Activated CD8-positive, alpha-beta T cell treated with anti-CD3 and anti-CD28 coated beads for 36 hours (primary cell): ENCODE measurements at regions not wholly inside any gene's neighbourhood (a gene's known extent, or its start where the extent isn't known, plus 50 kb on each side); places are given as distances from the start of the nearest gene placed in this dataset.

Experiments used
- ATAC-seq: fragments of 200-7000 bp; cut with Tn5 transposase; one replicate; pipeline ENCODE4 v1.10.0; 2021; ENCODE audit warnings: mild to moderate bottlenecking, moderate library complexity
- CTCF ChIA-PET: fragments of 350-600 bp; sonication (Branson Sonifier 250); formaldehyde crosslinking; loops from one replicate; lab custom pipeline; 2021; ENCODE audit warnings: antibody characterized with exemption; lab: Charles Lee
- POLR2A ChIA-PET: fragments of 350-600 bp; sonication (Branson Sonifier 250); formaldehyde crosslinking; loops from one replicate; lab custom pipeline; 2021; ENCODE audit warnings: antibody characterized with exemption; lab: Charles Lee
- DNase-seq: peaks from one replicate; pipeline ENCODE4 v3.0.0-alpha.2; 2020
- H3K27ac Mint-ChIP-seq: one replicate; pipeline ENCODE4 v1.8.0; 2021; ENCODE audit warnings: mild to moderate bottlenecking, mixed read lengths
- H3K27me3 Mint-ChIP-seq: one replicate; pipeline ENCODE4 v1.8.0; 2021; ENCODE audit warnings: mixed read lengths
- H3K36me3 Mint-ChIP-seq: one replicate; pipeline ENCODE4 v1.8.0; 2021; ENCODE audit warnings: low read depth, mixed read lengths
- H3K4me1 Mint-ChIP-seq: one replicate; pipeline ENCODE4 v1.8.0; 2021; ENCODE audit warnings: low read depth, mixed read lengths
- H3K4me3 Mint-ChIP-seq: one replicate; pipeline ENCODE4 v1.8.0; 2021; ENCODE audit warnings: mild to moderate bottlenecking, moderate library complexity, mixed read lengths
- H3K9me3 Mint-ChIP-seq: one replicate; pipeline ENCODE4 v1.8.0; 2021; ENCODE audit warnings: mixed read lengths
- CTCF ChIP-seq: fragments of 200-600 bp; IDR thresholded peaks from one replicate; pipeline ENCODE4 v1.8.0; 2022; ENCODE audit warnings: antibody characterized with exemption, mild to moderate bottlenecking
- intact Hi-C: fragments of 100-400 bp; cut with micrococcal nuclease; formaldehyde crosslinking; loops from one replicate; pipeline ENCODE4 v1.10.0; 2022

GRCh38 chr18:39454866-39455265 is 1889.3 kb upstream of the CELF4 start:
- DNase-seq, result no peak
- intact Hi-C loops, result no loop called here
- no peak overlapping the region for H3K4me3 Mint-ChIP-seq
- H3K27ac Mint-ChIP-seq, result no peak overlapping the region
- POLR2A ChIA-PET, result no interaction called here
- no peaks in the 10 kb centered on the region for H3K4me1 Mint-ChIP-seq
- no peaks in the 10 kb centered on the region for H3K9me3 Mint-ChIP-seq
- H3K36me3 Mint-ChIP-seq, result no peaks in the 10 kb centered on the region
- no peaks in the 10 kb centered on the region for H3K27me3 Mint-ChIP-seq
- TF ChIP-seq CTCF, result no peak
- CTCF ChIA-PET, result no interaction called here
- no peak for ATAC-seq

- no peak overlapping the region for H3K27ac Mint-ChIP-seq
Measured at GRCh38 chr18:39453882-39454281, 1888.3 kb upstream of the CELF4 start.

GRCh38 chr18:39453356-39453755 is 1887.8 kb upstream of the CELF4 start:
- CTCF ChIA-PET, result no interaction called here
- H3K27ac Mint-ChIP-seq, result no peak overlapping the region
- POLR2A ChIA-PET, result no interaction called here
- peaks cover 3% of the 10 kb centered on the region for H3K9me3 Mint-ChIP-seq
- no peaks in the 10 kb centered on the region for H3K4me1 Mint-ChIP-seq
- intact Hi-C loops, result no loop called here
- no peaks in the 10 kb centered on the region for H3K36me3 Mint-ChIP-seq
- no peaks in the 10 kb centered on the region for H3K27me3 Mint-ChIP-seq
- DNase-seq, result no peak
- no peak for TF ChIP-seq CTCF
- no peak for ATAC-seq
- no peak overlapping the region for H3K4me3 Mint-ChIP-seq

More at GRCh38 chr18:39453882-39454281, 1888.3 kb upstream of the CELF4 start:
- DNase-seq (no peak), ATAC-seq (no peak)
- Mint-ChIP-seq H3K27me3 (no peaks in the 10 kb centered on the region), H3K4me1 (no peaks in the 10 kb centered on the region), H3K9me3 (peaks cover under 1% of the 10 kb centered on the region), H3K36me3 (no peaks in the 10 kb centered on the region), H3K4me3 (no peak overlapping the region)
- ChIA-PET CTCF (no interaction called here), POLR2A (no interaction called here)
- no peak for TF ChIP-seq CTCF
- intact Hi-C loops, result no loop called here

GRCh38 chr18:39450958-39451357 is 1885.4 kb upstream of the CELF4 start:
- intact Hi-C loops, result no loop called here
- Mint-ChIP-seq H3K4me3 (no peak overlapping the region), H3K9me3 (peaks cover 4% of the 10 kb centered on the region)

GRCh38 chr18:39449566-39449965 is 1884.0 kb upstream of the CELF4 start:
- H3K4me1 Mint-ChIP-seq, result no peaks in the 10 kb centered on the region
- H3K9me3 Mint-ChIP-seq, result peaks cover 6% of the 10 kb centered on the region
- H3K4me3 Mint-ChIP-seq, result no peak overlapping the region
- ChIA-PET POLR2A (no interaction called here), CTCF (no interaction called here)
- H3K36me3 Mint-ChIP-seq, result no peaks in the 10 kb centered on the region
- intact Hi-C loops, result no loop called here
- DNase-seq, result no peak
- no peak for TF ChIP-seq CTCF
- H3K27me3 Mint-ChIP-seq, result no peaks in the 10 kb centered on the region
- no peak overlapping the region for H3K27ac Mint-ChIP-seq
- ATAC-seq, result no peak

More at GRCh38 chr18:39450958-39451357, 1885.4 kb upstream of the CELF4 start:
- H3K27ac Mint-ChIP-seq, result no peak overlapping the region
- no peak for DNase-seq
- no peaks in the 10 kb centered on the region for H3K27me3 Mint-ChIP-seq
- TF ChIP-seq CTCF, result no peak
- H3K36me3 Mint-ChIP-seq, result no peaks in the 10 kb centered on the region
- no peak for ATAC-seq
- POLR2A ChIA-PET, result no interaction called here
- CTCF ChIA-PET, result no interaction called here
- no peaks in the 10 kb centered on the region for H3K4me1 Mint-ChIP-seq
